ENCODE measurements at regions not wholly inside any gene's neighbourhood (a gene's known extent, or its start where the extent isn't known, plus 50 kb on each side); places are given as distances from the start of the nearest gene placed in this dataset.
"Not testable (repeated sequence)": the region's sequence is repeated elsewhere in the genome, so short reads cannot be mapped to it uniquely, and the experiment has no call there.

GRCh38 chr14:85911044-85911443, 381.1 kb downstream of the FLRT2 start:
- DNase-seq: no peak

GRCh38 chr14:85909581-85909980, 379.6 kb downstream of the FLRT2 start:
- no peak for DNase-seq

GRCh38 chr14:85907536-85907935, 377.6 kb downstream of the FLRT2 start:
- DNase-seq: no peak

- no peak for DNase-seq
Measured at GRCh38 chr14:85897808-85898207, 367.9 kb downstream of the FLRT2 start.

- no peak for DNase-seq
Measured at GRCh38 chr14:85895603-85896002, 365.7 kb downstream of the FLRT2 start.

GRCh38 chr14:85892251-85892650, 362.3 kb downstream of the FLRT2 start:
- DNase-seq: no peak

GRCh38 chr14:85883966-85884365, 354.0 kb downstream of the FLRT2 start:
- no peak for DNase-seq

GRCh38 chr14:85883101-85883500, 353.2 kb downstream of the FLRT2 start:
- no peak for DNase-seq

- no peak for DNase-seq
Measured at GRCh38 chr14:85881935-85882334, 352.0 kb downstream of the FLRT2 start.

- DNase-seq: no peak
Measured at GRCh38 chr14:85878874-85879273, 348.9 kb downstream of the FLRT2 start.

- no peak for DNase-seq
Measured at GRCh38 chr14:85873006-85873405, 343.1 kb downstream of the FLRT2 start.

- DNase-seq: no peak
Measured at GRCh38 chr14:85867450-85867849, 337.5 kb downstream of the FLRT2 start.

GRCh38 chr14:85865701-85866100, 335.8 kb downstream of the FLRT2 start:
- DNase-seq: no peak

GRCh38 chr14:85858634-85859033, 328.7 kb downstream of the FLRT2 start:
- no peak for DNase-seq

- DNase-seq: no peak
Measured at GRCh38 chr14:85856430-85856829, 326.5 kb downstream of the FLRT2 start.

GRCh38 chr14:85853996-85854526, 324.1 kb downstream of the FLRT2 start:
- no peak for DNase-seq

- no peak for DNase-seq
Measured at GRCh38 chr14:85852906-85853305, 323.0 kb downstream of the FLRT2 start.

- DNase-seq: not testable (repeated sequence)
Measured at GRCh38 chr14:85852123-85852522, 322.2 kb downstream of the FLRT2 start.

- not testable (repeated sequence) for DNase-seq
Measured at GRCh38 chr14:85830549-85830948, 300.6 kb downstream of the FLRT2 start.

- DNase-seq: not testable (repeated sequence)
Measured at GRCh38 chr14:85829601-85830000, 299.7 kb downstream of the FLRT2 start.

- DNase-seq: no peak
Measured at GRCh38 chr14:85824526-85824925, 294.6 kb downstream of the FLRT2 start.

- no peak for DNase-seq
Measured at GRCh38 chr14:85822236-85822635, 292.3 kb downstream of the FLRT2 start.

- DNase-seq: no peak
Measured at GRCh38 chr14:85817430-85817829, 287.5 kb downstream of the FLRT2 start.

- DNase-seq: no peak
Measured at GRCh38 chr14:85813040-85813439, 283.1 kb downstream of the FLRT2 start.

- no peak for DNase-seq
Measured at GRCh38 chr14:85811340-85811739, 281.4 kb downstream of the FLRT2 start.

GRCh38 chr14:85799668-85800067, 269.7 kb downstream of the FLRT2 start:
- DNase-seq: no peak

All from stimulated activated CD4-positive, alpha-beta T cell treated with anti-CD3 and anti-CD28 coated beads, Interleukin-12 subunit alpha, Interleukin-12 subunit beta, amount 100 ng/mL, for 4 hours (primary cell).